NB4 (cell line): ENCODE measurements at regions not wholly inside any gene's neighbourhood (a gene's known extent, or its start where the extent isn't known, plus 50 kb on each side); places are given as distances from the start of the nearest gene placed in this dataset.

ENCODE experiments used
- CTCF ChIP-seq: IDR thresholded peaks from one replicate; pipeline ENCODE4 v1.5.1; 2012; ENCODE audit warnings: low read depth, low read length
- POLR2A ChIP-seq: IDR thresholded peaks from 2 replicates; pipeline ENCODE4 v1.6.1; 2011; ENCODE audit warnings: mild to moderate bottlenecking; ENCODE audit not compliant: insufficient read length; ENCODE audit errors: extremely low read depth

GRCh38 chr2:116810645-116811044 is 1003.8 kb upstream of the DDX18 start:
- TF ChIP-seq CTCF (no peak), POLR2A (no peak)
